ENCODE measurements at regions not wholly inside any gene's neighbourhood (a gene's known extent, or its start where the extent isn't known, plus 50 kb on each side); places are given as distances from the start of the nearest gene placed in this dataset.

DNA sequence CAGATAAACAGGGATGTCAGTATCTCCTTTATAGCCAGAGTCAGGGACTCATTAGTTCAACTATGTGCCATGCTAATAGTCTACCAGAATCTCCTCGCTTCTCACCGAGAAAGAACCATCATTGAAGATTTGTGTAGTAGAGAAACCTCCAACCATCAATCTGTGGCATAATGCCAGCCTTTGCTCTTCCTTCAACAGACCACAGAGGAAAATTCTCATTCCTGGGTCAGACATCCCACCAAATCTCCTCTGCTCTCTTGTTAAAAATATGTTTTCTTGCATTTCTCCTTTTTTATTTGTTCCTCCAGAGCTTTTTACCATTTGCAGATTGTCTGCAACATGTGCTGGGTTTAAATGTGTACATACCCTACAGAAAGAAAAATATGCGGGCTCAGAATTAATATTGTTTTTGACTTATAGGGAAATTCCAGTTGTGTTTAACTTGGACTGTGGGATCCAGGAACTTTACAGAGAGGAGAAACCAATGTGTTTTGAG lies 64.9 kb downstream of the LLPH start (continued):
- TF ChIP-seq SRF (IDR thresholded peaks at IDR 0.05; ENCODE audit: low read depth in 2 of 2, low read length in 2 of 2) = no peak

DNA sequence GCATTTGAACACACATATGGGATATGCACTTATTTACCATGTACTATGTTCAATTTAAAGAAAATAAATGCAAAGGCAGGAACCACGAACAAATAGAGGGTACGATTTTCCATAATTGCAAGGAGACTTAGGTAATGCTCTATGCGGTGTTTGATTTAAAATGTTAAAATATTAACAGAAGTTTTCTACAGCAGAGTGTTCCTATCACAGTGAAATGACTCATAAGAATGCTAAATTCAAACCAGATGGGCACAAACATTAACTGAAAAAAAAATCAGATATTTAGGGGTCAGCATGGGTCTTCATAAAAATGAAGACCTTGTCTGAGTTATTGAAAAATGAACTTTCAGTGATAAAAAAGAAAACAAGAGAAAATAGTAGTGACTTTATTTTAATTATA lies 65.4 kb downstream of the LLPH start:
- no peaks in the 10 kb centered on the region for H3K79me2 ChIP-seq (ENCODE audit: control insufficient read depth, insufficient read depth, low read length)
- ChIA-PET RAD21 (ENCODE audit: unreplicated experiment) (interaction anchor here (1.1 to 3.2 kb wide), 4 partner anchors 9 to 57 kb away, joined by 3 to 24 read pairs (median 10); no protein-coding TSS in a partner anchor), CTCF (interaction anchor here (0.6 to 3.2 kb wide), 5 partner anchors 13 to 462 kb away, joined by 3 to 9 read pairs (median 6); no protein-coding TSS in a partner anchor), POLR2A (interaction anchor here (1.2 to 1.6 kb wide), 2 partner anchors 9 to 17 kb away, joined by 3 to 8 read pairs; no protein-coding TSS in a partner anchor), SMC1A (ENCODE audit: uncharacterized antibody, unreplicated experiment) (interaction anchor here (1.1 to 6.1 kb wide), 7 partner anchors 10 to 139 kb away, joined by 4 to 77 read pairs (median 9); no protein-coding TSS in a partner anchor)
- H3K27ac ChIP-seq (ENCODE audit: control insufficient read depth, insufficient read depth) = no peak overlapping the region
- no peaks in the 10 kb centered on the region for H3K27me3 ChIP-seq (replicated peaks in 1 of 2; ENCODE audit: control insufficient read depth in 2 of 2, insufficient read depth in 2 of 2, low read length in 1 of 2)
- no peak for ATAC-seq
- no peak overlapping the region for H2AFZ ChIP-seq (ENCODE audit: control insufficient read depth, low read depth, low read length)
- no peaks in the 10 kb centered on the region for H4K20me1 ChIP-seq (ENCODE audit: control insufficient read depth, insufficient read depth)
- no peak for FAIRE-seq
- no TSS peak for BruUV-seq (replicated peaks)
- in situ Hi-C loops (cut with MboI) (no loop called here), intact Hi-C loops (cut with micrococcal nuclease; ENCODE audit: unreplicated experiment) (no loop called here)
- peaks cover 16% of the 10 kb centered on the region for H3K4me1 ChIP-seq (ENCODE audit: control insufficient read depth, insufficient read depth, low read length)
- no peak overlapping the region for H3K9ac ChIP-seq (ENCODE audit: control insufficient read depth, insufficient read depth, low read length)
- H3K4me2 ChIP-seq (ENCODE audit: control insufficient read depth, insufficient read depth) = no peak overlapping the region
- H3K9me3 ChIP-seq (replicated peaks; ENCODE audit: control insufficient read depth, insufficient read depth, low read length) = no peaks in the 10 kb centered on the region
- no peak overlapping the region for H3K4me3 ChIP-seq
- no peaks in the 10 kb centered on the region for H3K36me3 ChIP-seq (ENCODE audit: control insufficient read depth in 2 of 2, insufficient read depth in 2 of 2, low read length in 1 of 2)
- WGBS (ENCODE audit: insufficient coverage, insufficient replicate concordance, low lambda C conversion rate, missing lambda C conversion rate) = 63% methylated on average over 3 of the region's 3 CpGs
- no peak for DNase-seq (ENCODE audit: low read depth, low spot score)
- no peak for TF ChIP-seq PML (IDR thresholded peaks at IDR 0.05; ENCODE audit: low read length)
- TF ChIP-seq HCFC1 (IDR thresholded peaks at IDR 0.05; ENCODE audit: low read length) = no peak
- TF ChIP-seq BHLHE40 (IDR thresholded peaks at IDR 0.05; ENCODE audit: borderline replicate concordance in 1 of 2, low read depth in 2 of 2, low read length in 1 of 2) = no peak
- no peak for TF ChIP-seq BACH1 (IDR thresholded peaks at IDR 0.05; ENCODE audit: borderline replicate concordance)
- TF ChIP-seq ZSCAN29 (IDR thresholded peaks at IDR 0.05) = no peak
- no peak for TF ChIP-seq CHD1 (IDR thresholded peaks at IDR 0.05; ENCODE audit: low read depth, low read length)
- TF ChIP-seq, protein P1, sequence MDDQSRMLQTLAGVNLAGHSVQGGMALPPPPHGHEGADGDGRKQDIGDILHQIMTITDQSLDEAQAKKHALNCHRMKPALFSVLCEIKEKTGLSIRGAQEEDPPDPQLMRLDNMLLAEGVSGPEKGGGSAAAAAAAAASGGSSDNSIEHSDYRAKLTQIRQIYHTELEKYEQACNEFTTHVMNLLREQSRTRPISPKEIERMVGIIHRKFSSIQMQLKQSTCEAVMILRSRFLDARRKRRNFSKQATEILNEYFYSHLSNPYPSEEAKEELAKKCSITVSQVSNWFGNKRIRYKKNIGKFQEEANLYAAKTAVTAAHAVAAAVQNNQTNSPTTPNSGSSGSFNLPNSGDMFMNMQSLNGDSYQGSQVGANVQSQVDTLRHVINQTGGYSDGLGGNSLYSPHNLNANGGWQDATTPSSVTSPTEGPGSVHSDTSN (IDR thresholded peaks at IDR 0.05; ENCODE audit: insufficient replicate concordance, low read depth, low read length) = no peak
- TF ChIP-seq MYC (IDR thresholded peaks at IDR 0.05; ENCODE audit: insufficient read depth, insufficient read length, insufficient replicate concordance, low read length, severe bottlenecking) = no peak
- TF ChIP-seq, protein P2, sequence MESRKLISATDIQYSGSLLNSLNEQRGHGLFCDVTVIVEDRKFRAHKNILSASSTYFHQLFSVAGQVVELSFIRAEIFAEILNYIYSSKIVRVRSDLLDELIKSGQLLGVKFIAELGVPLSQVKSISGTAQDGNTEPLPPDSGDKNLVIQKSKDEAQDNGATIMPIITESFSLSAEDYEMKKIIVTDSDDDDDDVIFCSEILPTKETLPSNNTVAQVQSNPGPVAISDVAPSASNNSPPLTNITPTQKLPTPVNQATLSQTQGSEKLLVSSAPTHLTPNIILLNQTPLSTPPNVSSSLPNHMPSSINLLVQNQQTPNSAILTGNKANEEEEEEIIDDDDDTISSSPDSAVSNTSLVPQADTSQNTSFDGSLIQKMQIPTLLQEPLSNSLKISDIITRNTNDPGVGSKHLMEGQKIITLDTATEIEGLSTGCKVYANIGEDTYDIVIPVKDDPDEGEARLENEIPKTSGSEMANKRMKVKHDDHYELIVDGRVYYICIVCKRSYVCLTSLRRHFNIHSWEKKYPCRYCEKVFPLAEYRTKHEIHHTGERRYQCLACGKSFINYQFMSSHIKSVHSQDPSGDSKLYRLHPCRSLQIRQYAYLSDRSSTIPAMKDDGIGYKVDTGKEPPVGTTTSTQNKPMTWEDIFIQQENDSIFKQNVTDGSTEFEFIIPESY (IDR thresholded peaks at IDR 0.05) = no peak
- TF ChIP-seq CHD2 (IDR thresholded peaks at IDR 0.05; ENCODE audit: borderline replicate concordance, low read depth, low read length) = no peak
- no peak for TF ChIP-seq TCF7 (IDR thresholded peaks at IDR 0.05; ENCODE audit: borderline replicate concordance)
- no peak for TF ChIP-seq CHD4 (IDR thresholded peaks at IDR 0.05)
- TF ChIP-seq TBL1XR1 (IDR thresholded peaks at IDR 0.05; ENCODE audit: low read depth, low read length) = no peak
- TF ChIP-seq, protein P3, sequence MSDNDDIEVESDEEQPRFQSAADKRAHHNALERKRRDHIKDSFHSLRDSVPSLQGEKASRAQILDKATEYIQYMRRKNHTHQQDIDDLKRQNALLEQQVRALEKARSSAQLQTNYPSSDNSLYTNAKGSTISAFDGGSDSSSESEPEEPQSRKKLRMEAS (IDR thresholded peaks at IDR 0.05; ENCODE audit: low read depth, low read length) = no peak
- TF ChIP-seq KDM1A (IDR thresholded peaks at IDR 0.05; ENCODE audit: borderline replicate concordance) = no peak
- TF ChIP-seq NRF1 (conservative IDR thresholded peaks at IDR 0.05; ENCODE audit: low read depth, low read length) = no peak
- no peak for TF ChIP-seq HDAC2 (IDR thresholded peaks at IDR 0.05)
